IMR-90 (cell line): ENCODE measurements at regions not wholly inside any gene's neighbourhood (a gene's known extent, or its start where the extent isn't known, plus 50 kb on each side); places are given as distances from the start of the nearest gene placed in this dataset.

Experiments used
- POLR2A ChIP-seq: IDR thresholded peaks from 2 replicates; pipeline ENCODE4 v1.6.1; 2012; ENCODE audit warnings: mild to moderate bottlenecking, low read depth, low read length
- RAD21 ChIP-seq: IDR thresholded peaks from 2 replicates; pipeline ENCODE4 v1.6.1; 2012; ENCODE audit warnings: low read length, improper control_type of control experiment
- SMC3 ChIP-seq: fragments of 150-350 bp; IDR thresholded peaks from 2 replicates; pipeline ENCODE4 v1.6.1; 2016; ENCODE audit warnings: low read depth, mild to moderate bottlenecking, antibody characterized with exemption, low read length, moderate library complexity
- TF ChIP-seq, protein P1 (sequence below): conservative IDR thresholded peaks from 2 replicates; pipeline ENCODE4 v1.5.1; 2012; ENCODE audit warnings: mild to moderate bottlenecking, low read depth, low read length, improper control_type of control experiment

DNA sequence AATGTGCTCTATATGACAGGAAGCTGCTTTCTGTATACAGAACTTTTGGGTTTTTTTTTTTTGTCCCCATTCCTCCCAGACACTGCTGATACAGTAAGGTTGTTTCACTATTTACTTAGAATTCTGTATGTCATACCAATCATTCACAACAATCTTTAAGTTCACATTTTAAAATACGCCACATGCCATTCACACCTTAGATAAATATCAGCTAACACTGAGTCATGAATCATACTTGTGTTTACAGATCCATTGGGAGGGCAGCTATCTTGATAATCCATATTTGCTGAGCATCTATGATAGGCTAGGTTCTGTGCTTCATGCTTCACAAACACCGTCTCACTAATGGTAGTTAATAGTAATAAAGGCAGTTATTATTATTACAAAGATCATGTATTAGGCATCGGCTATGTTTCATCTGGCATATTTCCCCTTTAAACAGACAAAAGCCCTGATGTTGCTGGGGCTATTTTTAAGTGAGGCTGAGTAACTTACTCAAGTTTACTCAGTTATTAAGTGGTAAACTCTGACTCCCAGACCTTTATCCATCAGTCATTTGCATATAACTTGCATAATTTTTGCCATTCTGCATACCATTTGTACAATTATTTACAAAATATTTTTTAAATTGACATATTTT lies 152.2 kb upstream of the HMHB1 start:
- TF ChIP-seq SMC3 (no peak), POLR2A (no peak), RAD21 (no peak)
- TF ChIP-seq, protein P1, sequence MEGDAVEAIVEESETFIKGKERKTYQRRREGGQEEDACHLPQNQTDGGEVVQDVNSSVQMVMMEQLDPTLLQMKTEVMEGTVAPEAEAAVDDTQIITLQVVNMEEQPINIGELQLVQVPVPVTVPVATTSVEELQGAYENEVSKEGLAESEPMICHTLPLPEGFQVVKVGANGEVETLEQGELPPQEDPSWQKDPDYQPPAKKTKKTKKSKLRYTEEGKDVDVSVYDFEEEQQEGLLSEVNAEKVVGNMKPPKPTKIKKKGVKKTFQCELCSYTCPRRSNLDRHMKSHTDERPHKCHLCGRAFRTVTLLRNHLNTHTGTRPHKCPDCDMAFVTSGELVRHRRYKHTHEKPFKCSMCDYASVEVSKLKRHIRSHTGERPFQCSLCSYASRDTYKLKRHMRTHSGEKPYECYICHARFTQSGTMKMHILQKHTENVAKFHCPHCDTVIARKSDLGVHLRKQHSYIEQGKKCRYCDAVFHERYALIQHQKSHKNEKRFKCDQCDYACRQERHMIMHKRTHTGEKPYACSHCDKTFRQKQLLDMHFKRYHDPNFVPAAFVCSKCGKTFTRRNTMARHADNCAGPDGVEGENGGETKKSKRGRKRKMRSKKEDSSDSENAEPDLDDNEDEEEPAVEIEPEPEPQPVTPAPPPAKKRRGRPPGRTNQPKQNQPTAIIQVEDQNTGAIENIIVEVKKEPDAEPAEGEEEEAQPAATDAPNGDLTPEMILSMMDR = no peak
